ENCODE measurements at regions not wholly inside any gene's neighbourhood (a gene's known extent, or its start where the extent isn't known, plus 50 kb on each side); places are given as distances from the start of the nearest gene placed in this dataset.
"Not testable (repeated sequence)": the region's sequence is repeated elsewhere in the genome, so short reads cannot be mapped to it uniquely, and the experiment has no call there.

GRCh38 chr7:91692800-91693199 lies 187.7 kb downstream of the MTERF1 start:
- no peak for DNase-seq (ENCODE audit: low read depth)

- DNase-seq (ENCODE audit: low read depth), result no peak
These were observed 186.1 kb downstream of the MTERF1 start for GRCh38 chr7:91694351-91694841.

GRCh38 chr7:91710881-91711280 lies 169.6 kb downstream of the MTERF1 start:
- DNase-seq (ENCODE audit: low read depth), result no peak

GRCh38 chr7:91713669-91714068 lies 166.8 kb downstream of the MTERF1 start:
- DNase-seq (ENCODE audit: low read depth), result no peak

- DNase-seq (ENCODE audit: low read depth), result no peak
These were observed 162.6 kb downstream of the MTERF1 start for GRCh38 chr7:91717681-91718470.

GRCh38 chr7:91719008-91719407 lies 161.5 kb downstream of the MTERF1 start:
- DNase-seq (ENCODE audit: low read depth), result no peak

- DNase-seq (ENCODE audit: low read depth), result peak; percentile 52
These were observed 160.1 kb downstream of the MTERF1 start for GRCh38 chr7:91720260-91720937.

- no peak for DNase-seq (ENCODE audit: low read depth)
These were observed 157.7 kb downstream of the MTERF1 start for GRCh38 chr7:91722831-91723230.

- DNase-seq (ENCODE audit: low read depth), result not testable (repeated sequence)
These were observed 151.5 kb downstream of the MTERF1 start for GRCh38 chr7:91729046-91729445.

- DNase-seq (ENCODE audit: low read depth), result no peak
These were observed 148.5 kb downstream of the MTERF1 start for GRCh38 chr7:91731976-91732375.

- no peak for DNase-seq (ENCODE audit: low read depth)
These were observed 131.1 kb downstream of the MTERF1 start for GRCh38 chr7:91749418-91749817.

- no peak for DNase-seq (ENCODE audit: low read depth)
These were observed 130.4 kb downstream of the MTERF1 start for GRCh38 chr7:91750091-91750490.

- DNase-seq (ENCODE audit: low read depth), result no peak
These were observed 128.4 kb downstream of the MTERF1 start for GRCh38 chr7:91752102-91752501.

- DNase-seq (ENCODE audit: low read depth), result not testable (repeated sequence)
These were observed 126.2 kb downstream of the MTERF1 start for GRCh38 chr7:91754280-91754679.

GRCh38 chr7:91755121-91755520 lies 125.4 kb downstream of the MTERF1 start:
- not testable (repeated sequence) for DNase-seq (ENCODE audit: low read depth)

GRCh38 chr7:91759205-91759863 lies 121.2 kb downstream of the MTERF1 start:
- no peak for DNase-seq (ENCODE audit: low read depth)

- DNase-seq (ENCODE audit: low read depth), result no peak
These were observed 112.7 kb downstream of the MTERF1 start for GRCh38 chr7:91767820-91768219.

- DNase-seq (ENCODE audit: low read depth), result no peak
These were observed 109.1 kb downstream of the MTERF1 start for GRCh38 chr7:91771394-91771793.

GRCh38 chr7:91771921-91772815 lies 108.3 kb downstream of the MTERF1 start:
- no peak for DNase-seq (ENCODE audit: low read depth)

GRCh38 chr7:91776171-91776570 lies 104.3 kb downstream of the MTERF1 start:
- no peak for DNase-seq (ENCODE audit: low read depth)

GRCh38 chr7:91777522-91777921 lies 103.0 kb downstream of the MTERF1 start:
- no peak for DNase-seq (ENCODE audit: low read depth)

GRCh38 chr7:91778416-91778815 lies 102.1 kb downstream of the MTERF1 start:
- no peak for DNase-seq (ENCODE audit: low read depth)
